HG03432 (cell line): ENCODE measurements at regions not wholly inside any gene's neighbourhood (a gene's known extent, or its start where the extent isn't known, plus 50 kb on each side); places are given as distances from the start of the nearest gene placed in this dataset.
"Not testable (repeated sequence)": the region's sequence is repeated elsewhere in the genome, so short reads cannot be mapped to it uniquely, and the experiment has no call there.

ENCODE experiments used
- ATAC-seq: cut with Tn5 transposase; IDR thresholded peaks from one replicate; pipeline ENCODE4 v1.9.1; 2021; ENCODE audit warnings: mild to moderate bottlenecking, moderate library complexity; ENCODE audit not compliant: unreplicated experiment

DNA sequence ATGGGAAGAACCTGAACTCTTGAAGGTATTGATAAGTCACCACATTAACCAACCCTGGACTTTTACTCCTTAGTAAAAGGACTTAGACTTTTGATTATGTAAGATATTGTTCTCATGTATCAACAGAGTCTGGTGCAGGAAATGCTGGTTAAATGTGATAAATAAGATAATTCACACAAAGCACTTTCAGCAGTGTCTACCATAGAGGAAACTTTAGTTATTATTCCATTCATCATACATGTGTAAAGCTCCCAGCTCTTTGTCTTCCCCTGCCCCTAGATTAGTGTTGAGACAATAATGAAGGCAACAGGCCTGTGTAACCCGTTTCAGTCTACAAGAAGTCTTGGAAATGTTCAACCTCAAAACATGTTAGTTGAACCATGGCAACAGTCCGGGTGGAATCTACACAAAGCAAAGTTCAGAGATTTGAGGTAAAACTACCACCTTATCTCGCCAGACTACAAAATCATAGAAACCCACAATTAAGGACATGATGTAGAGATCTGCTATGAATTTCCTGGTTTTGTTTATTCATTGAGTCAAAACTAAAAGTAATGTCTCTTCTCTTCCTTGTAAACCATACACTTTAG, 109.9 kb upstream of the ADO start:
- ATAC-seq: no peak

- ATAC-seq: no peak
Observed at GRCh38 chr10:62696798-62697197, 107.7 kb upstream of the ADO start.

GRCh38 chr10:62699148-62699547, 105.4 kb upstream of the ADO start:
- ATAC-seq: no peak

GRCh38 chr10:62704121-62704520, 100.4 kb upstream of the ADO start:
- ATAC-seq: not testable (repeated sequence)

DNA sequence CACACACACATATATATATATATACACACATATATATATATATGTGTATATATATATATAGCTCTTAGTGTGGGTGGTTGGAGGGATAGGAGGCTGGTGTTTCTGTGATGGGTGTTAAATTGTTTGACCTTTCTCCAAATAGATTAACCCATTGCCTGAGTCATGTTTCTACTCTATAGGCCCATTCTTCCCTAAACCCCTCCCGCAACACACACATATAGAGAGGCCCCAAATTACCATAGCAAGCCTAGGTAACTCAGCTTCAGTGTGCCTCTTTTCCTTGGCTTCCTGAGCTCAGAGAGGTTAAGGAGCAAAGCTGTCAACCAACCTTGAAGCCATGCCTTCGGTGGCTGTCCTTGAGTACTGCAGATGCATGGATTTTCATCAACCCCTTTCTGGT, 98.7 kb upstream of the ADO start:
- ATAC-seq: no peak

GRCh38 chr10:62707810-62708209, 96.7 kb upstream of the ADO start:
- peak; percentile 81 for ATAC-seq

GRCh38 chr10:62708569-62708968, 96.0 kb upstream of the ADO start:
- ATAC-seq: peak; percentile 46

DNA sequence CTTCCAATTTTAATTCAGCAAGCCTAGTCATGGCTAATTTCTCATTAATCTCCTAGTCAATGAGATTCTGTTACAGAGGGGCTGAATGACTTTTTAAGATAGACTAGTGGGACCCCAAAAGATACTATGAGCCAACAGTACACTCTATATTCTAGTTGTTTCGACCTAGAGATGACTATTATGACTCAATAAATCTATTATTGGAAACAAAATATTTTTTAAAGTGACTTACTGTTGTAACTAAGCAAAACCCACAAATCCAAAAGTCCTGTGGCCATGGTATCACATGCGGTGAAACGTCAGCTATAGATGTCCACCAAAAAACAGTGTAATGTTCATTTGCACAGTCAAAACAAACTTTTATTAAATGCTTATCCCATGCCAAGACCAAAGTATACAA, 95.3 kb upstream of the ADO start:
- no peak for ATAC-seq

GRCh38 chr10:62710182-62710581, 94.3 kb upstream of the ADO start:
- ATAC-seq: peak; percentile 43

- no peak for ATAC-seq
Observed at GRCh38 chr10:62715383-62715782, 89.1 kb upstream of the ADO start.

DNA sequence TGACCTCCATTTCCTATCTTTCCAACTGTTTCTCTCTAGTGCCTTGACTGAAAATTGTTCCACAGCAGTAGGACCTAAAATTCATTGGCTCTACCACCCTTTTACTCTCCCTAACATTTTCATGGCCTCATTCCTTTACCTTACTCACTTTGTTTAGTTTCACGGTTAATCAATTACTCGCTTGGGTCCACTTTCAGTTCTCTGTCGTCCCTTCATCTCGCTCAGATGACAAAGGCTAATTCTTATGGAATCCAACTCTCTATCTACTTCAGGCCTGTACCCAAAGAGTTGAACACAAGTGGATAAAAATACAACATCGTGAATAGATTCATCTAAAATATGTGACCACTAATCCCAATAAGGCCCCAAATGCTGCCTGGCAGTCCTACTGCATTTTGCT, 85.9 kb upstream of the ADO start:
- no peak for ATAC-seq

DNA sequence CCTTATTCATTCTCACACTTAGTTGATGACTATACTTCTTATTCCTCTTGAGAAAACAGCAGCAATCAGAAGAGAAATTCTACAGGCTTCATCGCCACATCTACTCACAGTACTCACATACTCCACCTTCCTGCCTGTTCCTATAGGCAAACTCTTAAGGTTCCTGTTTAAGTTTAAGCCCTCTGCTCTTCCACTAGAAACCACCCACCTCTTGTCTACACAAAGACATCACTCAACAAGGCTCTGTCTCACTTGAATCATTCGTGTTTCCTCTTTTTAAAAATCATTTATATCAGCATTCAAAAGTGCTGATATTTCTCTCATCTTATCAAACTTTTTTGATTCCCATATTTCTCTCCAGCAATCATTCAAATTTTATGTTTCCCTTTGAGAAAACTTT, 85.5 kb upstream of the ADO start:
- ATAC-seq: no peak

- no peak for ATAC-seq
Observed at GRCh38 chr10:62721687-62722086, 82.8 kb upstream of the ADO start.

GRCh38 chr10:62723375-62723774, 81.1 kb upstream of the ADO start:
- ATAC-seq: no peak

DNA sequence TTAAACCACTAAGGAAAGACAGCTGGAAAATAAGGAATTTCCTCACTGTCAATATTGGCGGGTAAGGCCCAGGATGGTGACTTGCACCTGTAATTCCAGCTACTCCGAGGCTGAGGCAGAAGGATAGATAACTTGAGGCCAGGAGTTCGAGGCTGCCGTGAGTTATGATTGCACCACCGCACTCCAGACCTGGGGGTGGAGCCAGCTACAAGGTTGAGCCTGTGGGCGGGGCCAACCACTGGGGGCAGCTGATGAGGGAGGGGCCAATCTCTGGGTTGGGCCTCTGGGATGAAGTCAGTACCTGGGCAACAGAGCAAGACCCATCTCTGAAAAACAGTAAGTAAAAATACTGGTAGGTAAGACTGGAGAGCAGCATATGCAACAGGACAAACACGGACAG, 80.1 kb upstream of the ADO start:
- ATAC-seq: no peak

GRCh38 chr10:62726142-62726541, 78.4 kb upstream of the ADO start:
- ATAC-seq: peak; percentile 96

DNA sequence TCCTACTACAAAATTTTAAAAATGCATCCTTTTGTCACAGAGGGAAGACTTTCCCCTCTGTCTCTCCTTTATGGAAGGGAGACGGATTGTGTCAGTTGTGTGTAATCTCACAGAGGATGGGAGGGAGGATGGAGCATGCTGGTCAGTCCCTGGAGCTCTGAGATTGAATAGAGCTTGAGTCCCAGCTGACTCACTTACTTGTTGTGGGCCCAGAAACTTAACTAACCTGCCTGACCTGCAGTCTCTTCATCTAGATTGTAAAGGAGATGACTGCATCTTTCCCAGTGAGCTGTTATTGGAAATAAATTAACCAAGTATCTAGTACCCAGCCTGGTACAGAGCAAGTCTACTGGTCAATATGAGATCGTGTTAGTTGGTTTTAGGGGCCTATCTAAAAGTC, 77.9 kb upstream of the ADO start:
- no peak for ATAC-seq

DNA sequence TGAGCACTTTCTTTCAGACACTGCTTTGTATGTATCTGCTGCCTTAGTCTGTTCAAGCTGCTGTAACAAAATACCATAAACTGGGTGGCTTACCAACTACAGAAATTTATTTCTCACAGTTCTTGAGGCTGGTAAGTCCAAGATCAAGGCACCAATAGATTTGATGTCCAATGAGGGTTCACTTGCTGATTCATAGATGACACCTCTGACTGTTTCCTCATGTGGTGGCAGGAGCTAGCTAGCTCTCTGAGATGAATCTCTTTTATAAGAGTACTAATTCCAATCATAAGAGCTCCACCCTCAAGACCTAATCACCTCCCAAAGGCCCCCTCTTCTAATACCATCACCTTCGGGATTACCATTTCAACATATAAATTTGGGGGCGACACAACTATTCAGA, 76.6 kb upstream of the ADO start:
- no peak for ATAC-seq

- ATAC-seq: no peak
Observed at GRCh38 chr10:62728479-62728878, 76.0 kb upstream of the ADO start.

GRCh38 chr10:62732841-62733653, 71.5 kb upstream of the ADO start:
- peak; percentile 79 for ATAC-seq

- ATAC-seq: peak; percentile 6
Observed at GRCh38 chr10:62733654-62734293, 70.7 kb upstream of the ADO start.

- ATAC-seq: no peak
Observed at GRCh38 chr10:62734781-62735463, 69.6 kb upstream of the ADO start.
